HG03097 (cell line): ENCODE measurements at regions not wholly inside any gene's neighbourhood (a gene's known extent, or its start where the extent isn't known, plus 50 kb on each side); places are given as distances from the start of the nearest gene placed in this dataset.

Experiments
- ATAC-seq: cut with Tn5 transposase; IDR thresholded peaks from one replicate; pipeline ENCODE4 v1.9.1; 2021; ENCODE audit not compliant: unreplicated experiment, low FRiP score

DNA sequence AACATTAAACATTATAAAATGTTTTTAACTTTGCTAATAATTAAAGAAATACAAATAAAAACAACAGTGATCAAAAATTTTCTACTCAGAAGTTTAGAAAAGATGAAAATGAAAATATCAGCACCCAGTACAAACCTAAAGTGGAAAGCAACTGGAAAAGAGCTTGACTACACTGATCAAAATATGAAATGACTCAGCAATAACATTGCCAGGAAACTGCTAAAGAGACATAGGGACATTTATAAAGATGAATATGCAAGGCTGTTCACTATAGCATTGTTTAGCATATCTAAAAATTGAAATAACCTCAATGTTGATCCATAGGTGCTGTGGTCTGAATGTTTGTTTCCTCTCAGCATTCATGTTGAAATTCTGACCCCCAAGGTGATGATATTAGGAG is 88.5 kb upstream of the NOCT start:
- no peak for ATAC-seq

DNA sequence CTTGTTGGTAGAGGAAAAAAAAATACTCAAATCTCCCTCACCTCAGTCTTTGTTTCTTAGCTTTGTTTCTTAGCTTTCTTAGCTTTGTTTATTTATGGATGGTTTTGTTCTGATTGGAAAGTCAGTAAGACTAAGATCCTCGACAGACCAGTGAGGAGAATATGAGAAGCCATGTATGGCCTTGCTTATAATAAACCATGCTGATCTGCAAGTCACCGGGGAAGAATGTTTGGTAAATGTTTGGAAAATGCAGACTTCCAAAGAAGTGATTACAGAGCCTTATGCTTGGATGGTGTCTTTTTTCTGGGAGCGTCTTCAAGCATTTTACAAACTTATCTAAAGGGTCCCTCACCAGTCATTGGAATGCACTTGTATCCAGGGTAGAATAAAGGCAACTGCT is 90.1 kb upstream of the NOCT start:
- no peak for ATAC-seq

DNA sequence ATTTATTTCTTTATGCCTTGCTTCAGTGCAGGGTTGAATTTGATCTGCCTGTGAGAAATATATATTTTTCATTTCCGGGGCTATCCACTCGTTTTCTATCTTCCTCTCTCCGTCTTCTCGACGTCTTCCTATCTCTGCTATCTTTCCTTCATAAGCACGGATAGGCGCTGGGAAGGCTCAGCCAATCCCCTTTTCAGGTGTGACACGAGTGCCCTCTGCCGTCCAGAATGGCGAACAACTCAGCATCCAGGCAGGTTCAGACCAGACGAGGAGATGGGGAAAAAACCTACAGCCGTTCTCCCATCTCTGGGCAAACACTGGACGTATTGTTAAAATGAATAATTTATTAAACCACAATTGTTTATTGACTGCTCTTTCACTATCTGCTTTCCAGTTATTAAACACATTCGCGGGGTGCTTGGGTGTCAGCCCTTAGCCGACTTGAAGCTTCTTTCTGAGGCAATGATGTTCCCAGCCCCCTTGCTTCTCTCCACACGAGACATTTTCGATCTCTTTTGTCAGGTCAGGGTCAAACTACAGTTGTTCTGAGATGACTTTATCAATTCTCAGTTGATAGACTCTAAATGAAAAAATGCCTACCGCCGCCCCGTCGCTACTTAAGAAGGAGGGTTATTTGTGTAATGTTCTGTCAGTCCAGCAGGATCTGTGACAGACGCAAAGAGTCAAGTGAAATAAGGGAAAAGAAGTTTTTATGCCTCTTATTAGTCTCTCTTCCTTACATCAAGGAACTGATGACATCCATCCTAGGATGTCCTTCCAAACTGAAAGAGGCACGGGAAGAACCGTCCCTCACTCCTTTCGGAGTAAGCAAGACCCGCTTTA is 96.3 kb upstream of the NOCT start:
- no peak for ATAC-seq

DNA sequence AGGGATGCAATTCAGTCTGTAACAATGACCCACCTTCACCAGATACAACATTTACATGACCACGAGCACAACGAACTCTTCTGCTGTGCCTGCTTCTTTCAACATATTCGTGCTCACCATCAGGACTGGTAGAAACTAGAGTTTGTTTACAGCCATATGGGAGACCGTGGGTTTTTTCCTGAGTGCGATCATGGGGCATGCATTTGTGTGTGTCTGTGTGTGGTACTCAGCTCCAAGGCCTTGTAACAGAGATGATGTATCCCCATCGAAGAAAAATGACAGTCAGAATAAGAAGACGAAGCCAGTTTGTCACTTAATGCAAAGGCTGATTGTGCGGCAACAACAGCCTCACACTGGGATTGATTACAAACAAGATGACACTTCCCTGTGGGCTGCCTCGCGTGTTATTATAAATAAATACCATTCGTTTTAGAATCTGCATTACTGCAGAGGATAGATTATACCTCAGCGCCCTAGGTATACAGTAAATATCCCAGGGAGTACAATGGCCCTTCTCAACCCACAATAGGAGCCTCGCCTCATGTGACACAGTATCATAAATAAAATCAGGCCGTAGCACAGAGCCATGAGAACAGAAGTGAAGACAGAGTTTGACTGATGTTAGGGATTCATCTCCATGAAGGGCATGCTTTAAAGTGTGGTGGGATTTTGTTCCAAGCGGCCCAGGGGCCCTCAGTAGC is 97.3 kb upstream of the NOCT start:
- ATAC-seq: no peak

- ATAC-seq: no peak
Observed at GRCh38 chr4:138916763-138917162, 98.8 kb upstream of the NOCT start.

DNA sequence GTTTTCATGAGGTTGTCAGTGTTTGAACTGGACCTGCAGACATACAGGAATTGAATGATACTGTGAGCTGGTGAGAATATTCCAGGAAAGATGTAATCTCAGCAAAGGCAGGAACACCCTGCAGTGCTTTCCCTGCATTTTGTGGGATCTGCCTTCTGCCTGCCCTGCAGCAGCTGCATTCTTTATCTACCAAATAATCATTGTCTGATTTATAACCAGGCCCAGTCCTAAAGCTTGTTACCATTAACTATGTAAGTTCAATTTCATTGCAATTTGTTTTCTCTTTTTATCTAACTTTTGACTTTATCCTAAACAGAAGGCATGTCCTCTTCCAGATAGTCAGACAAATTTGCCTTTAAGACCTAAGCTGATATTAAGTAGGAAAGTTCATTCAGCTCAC is 99.8 kb upstream of the NOCT start:
- no peak for ATAC-seq

- ATAC-seq: no peak
Observed at GRCh38 chr4:138912704-138913340, 102.8 kb upstream of the NOCT start.

GRCh38 chr4:138911909-138912703 is 103.5 kb upstream of the NOCT start:
- no peak for ATAC-seq

DNA sequence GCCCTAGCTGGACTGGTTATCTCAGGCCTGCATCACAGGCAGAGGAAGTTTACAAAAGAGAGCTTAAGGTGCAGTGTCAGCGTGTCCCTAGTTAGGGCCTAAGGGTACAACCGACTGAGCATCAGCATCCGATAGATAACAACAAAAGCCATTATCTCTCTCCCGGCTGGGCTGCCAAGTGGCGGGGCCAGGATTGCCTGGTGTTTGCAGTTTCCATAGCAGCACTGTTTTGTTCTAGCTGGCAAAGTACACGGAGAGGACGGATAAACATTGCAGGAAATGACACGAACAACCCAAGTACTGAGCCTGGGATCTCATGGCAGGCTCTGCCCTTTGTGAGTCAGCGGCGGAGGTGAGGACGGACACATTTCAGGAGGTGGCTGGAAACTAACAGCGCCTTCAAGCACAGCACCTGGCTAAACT is 104.7 kb upstream of the NOCT start:
- ATAC-seq: no peak

DNA sequence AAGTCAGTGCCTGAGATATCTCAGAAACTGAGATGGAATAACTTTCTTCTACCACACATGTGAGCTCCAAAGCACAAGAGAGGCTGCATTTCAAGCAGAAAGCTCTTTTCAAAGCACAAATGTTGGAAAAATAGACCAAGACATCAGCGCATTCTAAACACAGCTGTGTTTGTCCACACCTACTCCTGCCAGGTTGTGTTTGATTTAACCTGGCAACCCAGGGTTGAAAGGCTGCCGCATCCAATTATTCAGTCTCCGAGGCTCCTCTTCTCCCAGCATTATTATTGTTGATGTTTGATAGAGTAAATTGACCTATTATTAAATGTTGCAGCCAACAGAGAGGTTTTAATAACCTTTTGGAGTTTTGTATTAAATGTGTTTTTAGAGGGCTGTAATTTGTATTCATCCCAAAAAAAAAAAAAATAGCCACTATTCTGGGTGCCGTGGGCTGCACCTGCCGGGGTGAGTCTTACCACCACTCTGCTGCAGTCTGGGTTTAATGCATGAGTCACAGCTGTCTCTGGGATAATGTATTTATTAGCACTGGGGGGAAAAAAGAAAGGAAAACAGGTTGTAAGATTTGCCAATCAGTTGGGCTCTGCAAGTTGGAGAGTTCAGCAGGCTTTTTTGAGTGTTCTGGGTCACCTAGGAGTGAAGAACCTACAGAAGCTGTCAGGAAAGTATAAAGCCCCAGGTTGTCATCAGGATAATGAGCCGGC is 105.2 kb upstream of the NOCT start:
- ATAC-seq: no peak

DNA sequence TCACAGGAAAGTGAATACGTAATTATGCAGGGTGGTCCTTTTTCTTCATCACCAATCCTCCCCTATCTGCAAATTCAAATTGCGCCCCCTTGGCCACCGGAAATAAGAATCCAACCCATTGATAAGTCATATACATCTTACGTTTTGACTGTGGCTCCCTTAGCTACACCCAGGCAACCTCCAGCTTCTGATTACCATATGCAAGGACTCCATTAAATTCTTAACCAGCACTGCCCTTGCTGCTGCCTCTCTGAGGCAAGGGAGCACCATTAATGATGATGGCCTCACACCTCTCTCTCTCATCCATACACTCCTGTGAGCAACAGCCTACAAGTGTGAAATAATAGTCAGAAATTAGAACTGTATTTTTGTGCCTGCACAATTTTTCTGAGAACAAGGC is 106.0 kb upstream of the NOCT start:
- no peak for ATAC-seq

DNA sequence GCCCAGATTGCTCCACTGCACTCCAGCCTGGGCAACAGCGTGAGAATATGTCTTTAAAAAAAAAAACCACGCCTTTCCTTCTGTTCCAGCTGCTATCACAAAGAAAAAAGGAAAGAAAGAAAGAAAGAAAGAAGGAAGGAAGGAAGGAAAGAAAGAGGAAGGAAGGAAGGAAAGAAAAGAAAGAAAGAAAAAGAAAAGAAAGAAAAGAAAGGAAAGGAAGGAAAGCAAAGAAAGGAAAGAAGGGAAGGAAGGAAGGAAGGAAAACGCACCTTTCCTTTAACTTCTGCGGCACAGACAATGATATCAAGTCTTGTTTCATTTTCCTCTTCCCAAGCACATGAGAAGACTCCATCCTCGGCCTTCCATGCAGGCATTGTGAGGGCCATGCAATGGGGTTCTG is 107.4 kb upstream of the NOCT start:
- no peak for ATAC-seq

DNA sequence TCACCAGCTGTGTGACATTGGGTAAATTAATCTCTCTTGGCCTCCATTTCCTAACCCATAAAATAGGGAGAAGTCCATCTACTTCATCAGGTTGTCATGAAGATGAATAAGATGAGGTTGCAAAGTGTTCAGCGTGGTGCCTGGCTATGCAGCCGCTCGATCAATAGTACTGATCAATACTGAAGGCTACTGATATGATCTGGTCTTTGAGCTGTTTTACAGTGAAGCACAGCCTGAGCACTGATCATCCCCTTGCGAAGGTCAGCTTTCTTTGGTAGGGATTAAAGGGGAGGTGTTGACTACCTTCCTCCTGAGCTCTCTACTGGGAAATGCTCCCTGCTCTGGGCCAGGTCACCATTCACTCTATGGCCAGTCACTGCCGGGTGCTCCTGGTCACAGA is 108.4 kb upstream of the NOCT start:
- no peak for ATAC-seq

- ATAC-seq: no peak
Observed at GRCh38 chr4:138904793-138905192, 110.8 kb upstream of the NOCT start.

- ATAC-seq: no peak
Observed at GRCh38 chr4:138903185-138903584, 112.4 kb upstream of the NOCT start.

- no peak for ATAC-seq
Observed at GRCh38 chr4:138902705-138903104, 112.9 kb upstream of the NOCT start.

- no peak for ATAC-seq
Observed at GRCh38 chr4:138901177-138901576, 114.4 kb upstream of the NOCT start.

DNA sequence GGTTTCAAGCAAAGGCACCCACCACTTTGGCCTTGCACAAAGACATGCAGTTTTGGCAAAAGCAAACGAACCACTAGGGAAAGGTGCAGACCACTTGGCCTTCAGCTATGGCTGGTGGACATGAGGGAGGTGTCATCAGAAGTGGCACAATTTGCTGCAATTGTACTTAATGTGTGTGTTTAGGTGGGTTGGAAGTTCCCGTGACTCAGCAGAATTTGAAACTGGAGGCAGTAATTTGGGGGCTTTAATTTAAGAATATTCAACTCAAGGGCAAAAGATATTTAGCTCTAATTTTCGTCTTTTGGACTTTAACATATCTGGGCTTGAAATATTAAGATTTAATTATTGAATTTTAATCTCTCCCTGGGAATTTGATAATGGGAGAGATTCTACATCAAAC is 115.6 kb upstream of the NOCT start:
- no peak for ATAC-seq

DNA sequence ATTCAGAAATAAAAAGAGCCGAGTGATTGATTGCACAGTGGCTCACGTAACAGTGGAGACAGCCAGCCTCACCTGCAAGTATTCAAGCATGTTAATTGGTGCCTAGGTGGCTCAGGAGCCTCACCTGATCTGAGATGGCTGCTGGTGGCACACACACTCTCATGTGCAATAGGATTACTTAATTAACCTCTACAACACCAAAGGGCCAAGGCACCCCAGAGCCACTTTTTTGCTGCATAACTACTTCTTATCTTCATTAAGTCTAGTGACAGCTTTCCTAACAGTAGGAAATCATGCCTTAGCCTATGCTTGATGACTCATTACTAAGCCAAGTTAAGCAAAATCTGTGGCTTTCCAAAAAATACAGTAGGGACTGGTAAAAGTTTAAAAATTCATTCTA is 117.3 kb upstream of the NOCT start:
- ATAC-seq: no peak

- ATAC-seq: no peak
Observed at GRCh38 chr4:138897811-138898226, 117.8 kb upstream of the NOCT start.
